Colonic mucosa (tissue), 4 donors: ENCODE measurements at regions not wholly inside any gene's neighbourhood (a gene's known extent, or its start where the extent isn't known, plus 50 kb on each side); places are given as distances from the start of the nearest gene placed in this dataset.

Experiments used
- DNase-seq: peaks from one replicate; pipeline ENCODE4 v3.0.0-alpha.2; 2020
- H3K27ac ChIP-seq: fragments of 200-600 bp; one replicate; pipeline ENCODE4 v1.8.0; 2021
- H3K27me3 ChIP-seq: fragments of 200-600 bp; one replicate; pipeline ENCODE4 v1.8.0; 2021
- H3K36me3 ChIP-seq: fragments of 200-600 bp; one replicate; pipeline ENCODE4 v1.8.0; 2021
- H3K4me1 ChIP-seq: fragments of 200-600 bp; one replicate; pipeline ENCODE4 v1.8.0; 2021; ENCODE audit warnings: mild to moderate bottlenecking
- H3K4me3 ChIP-seq: fragments of 200-600 bp; one replicate; pipeline ENCODE4 v1.8.0; 2021
- H3K9ac ChIP-seq, 2 donors: one replicate each; pipeline ENCODE4 v1.7.0; 2013; ENCODE audit warnings: control low read depth in 2 of 2, low read depth in 2 of 2, low read length in 2 of 2
- H3K9me3 ChIP-seq: fragments of 200-600 bp; one replicate; pipeline ENCODE4 v1.8.0; 2021
- intact Hi-C: fragments of 100-400 bp; cut with DNase I; formaldehyde crosslinking; loops from one replicate; pipeline ENCODE4 v1.14.1; 2022
- TF ChIP-seq, protein P1 (sequence below): fragments of 200-600 bp; IDR thresholded peaks from one replicate; pipeline ENCODE4 v1.8.0; 2022; ENCODE audit warnings: antibody characterized with exemption, mild to moderate bottlenecking
- donor health status: healthy.
- donor health status: DM: no; HTN: no; CAD: no.
- donor health status: DM: no; HTN: no; CAD: no.

DNA sequence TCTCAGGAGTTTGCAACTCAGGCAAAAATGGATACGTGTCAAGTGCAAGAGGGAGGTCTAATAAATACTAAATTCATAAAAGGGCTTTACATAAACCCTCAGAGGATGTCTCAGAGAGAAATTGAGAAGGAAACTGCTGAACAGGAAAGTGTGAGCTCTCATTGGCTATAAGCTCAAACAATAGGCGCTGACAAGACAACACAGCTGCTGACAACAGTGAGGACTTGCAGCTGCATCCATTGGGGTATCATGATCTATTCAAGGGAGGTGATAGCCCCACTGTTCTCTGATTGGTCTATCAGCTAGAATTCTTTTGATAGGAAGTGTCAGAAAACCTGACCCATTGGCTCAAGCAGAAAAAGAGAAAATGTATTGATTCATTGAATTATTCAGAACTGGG is 187.2 kb downstream of the CBLN1 start:
- no peaks in the 10 kb centered on the region for H3K27me3 ChIP-seq
- H3K27ac ChIP-seq: no peak overlapping the region
- TF ChIP-seq, protein P1, sequence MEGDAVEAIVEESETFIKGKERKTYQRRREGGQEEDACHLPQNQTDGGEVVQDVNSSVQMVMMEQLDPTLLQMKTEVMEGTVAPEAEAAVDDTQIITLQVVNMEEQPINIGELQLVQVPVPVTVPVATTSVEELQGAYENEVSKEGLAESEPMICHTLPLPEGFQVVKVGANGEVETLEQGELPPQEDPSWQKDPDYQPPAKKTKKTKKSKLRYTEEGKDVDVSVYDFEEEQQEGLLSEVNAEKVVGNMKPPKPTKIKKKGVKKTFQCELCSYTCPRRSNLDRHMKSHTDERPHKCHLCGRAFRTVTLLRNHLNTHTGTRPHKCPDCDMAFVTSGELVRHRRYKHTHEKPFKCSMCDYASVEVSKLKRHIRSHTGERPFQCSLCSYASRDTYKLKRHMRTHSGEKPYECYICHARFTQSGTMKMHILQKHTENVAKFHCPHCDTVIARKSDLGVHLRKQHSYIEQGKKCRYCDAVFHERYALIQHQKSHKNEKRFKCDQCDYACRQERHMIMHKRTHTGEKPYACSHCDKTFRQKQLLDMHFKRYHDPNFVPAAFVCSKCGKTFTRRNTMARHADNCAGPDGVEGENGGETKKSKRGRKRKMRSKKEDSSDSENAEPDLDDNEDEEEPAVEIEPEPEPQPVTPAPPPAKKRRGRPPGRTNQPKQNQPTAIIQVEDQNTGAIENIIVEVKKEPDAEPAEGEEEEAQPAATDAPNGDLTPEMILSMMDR: no peak
- no peaks in the 10 kb centered on the region for H3K36me3 ChIP-seq
- H3K4me3 ChIP-seq: no peak overlapping the region
- H3K9ac ChIP-seq: no peak overlapping the region
- H3K4me1 ChIP-seq: no peaks in the 10 kb centered on the region
- DNase-seq: no peak
- intact Hi-C loops: no loop called here
- H3K9me3 ChIP-seq: no peaks in the 10 kb centered on the region

DNA sequence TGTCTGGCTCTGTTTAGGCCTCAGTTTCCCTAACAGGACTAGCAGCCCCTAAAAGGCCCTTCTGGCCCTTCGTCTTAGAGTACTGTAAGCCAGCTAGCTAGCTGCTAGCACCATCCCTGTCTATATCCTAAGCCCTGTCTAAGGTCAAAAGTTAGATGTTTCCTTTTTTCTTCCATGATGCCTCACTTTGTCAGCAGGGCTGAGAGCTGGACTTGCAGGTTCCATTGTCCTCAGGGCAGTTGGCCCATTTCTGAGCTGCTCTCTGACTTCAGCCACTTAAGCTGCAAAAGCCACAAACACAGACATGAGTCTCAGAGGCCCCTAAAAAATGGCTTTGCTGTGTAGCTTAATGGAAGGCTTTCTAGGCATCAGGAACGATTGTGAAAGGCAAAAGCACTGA is 187.7 kb downstream of the CBLN1 start:
- intact Hi-C loops: no loop called here
- no peaks in the 10 kb centered on the region for H3K36me3 ChIP-seq
- no peak for DNase-seq
- H3K27ac ChIP-seq: no peak overlapping the region
- H3K27me3 ChIP-seq: no peaks in the 10 kb centered on the region
- H3K4me3 ChIP-seq: no peak overlapping the region
- no peaks in the 10 kb centered on the region for H3K9me3 ChIP-seq
- no peaks in the 10 kb centered on the region for H3K4me1 ChIP-seq
- H3K9ac ChIP-seq: no peak overlapping the region
- TF ChIP-seq, protein P1: no peak

DNA sequence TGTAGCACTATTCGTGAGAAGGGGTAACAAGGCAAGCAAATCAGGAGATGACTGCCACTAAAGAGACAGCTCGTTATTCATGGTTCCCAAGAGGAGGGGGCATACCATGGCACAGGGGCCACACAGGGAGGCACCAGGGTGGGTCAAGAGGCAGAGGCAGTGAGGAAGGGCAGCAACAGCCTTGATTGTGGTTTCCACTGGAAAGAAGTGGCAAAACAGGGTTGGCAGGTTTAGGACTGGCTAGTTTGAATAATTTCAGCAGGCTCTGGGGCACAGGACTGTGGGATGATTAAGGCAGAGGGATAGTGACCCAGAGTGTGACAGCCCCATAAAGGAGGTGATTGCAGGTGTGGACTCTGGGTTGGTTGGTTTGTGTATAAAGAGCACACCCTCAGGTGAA is 188.9 kb downstream of the CBLN1 start:
- Histone ChIP-seq H3K9ac (no peak overlapping the region), H3K36me3 (no peaks in the 10 kb centered on the region), H3K4me3 (no peak overlapping the region), H3K4me1 (no peaks in the 10 kb centered on the region), H3K9me3 (no peaks in the 10 kb centered on the region), H3K27ac (no peak overlapping the region), H3K27me3 (no peaks in the 10 kb centered on the region)
- no peak for DNase-seq
- intact Hi-C loops: no loop called here
- TF ChIP-seq, protein P1: no peak

DNA sequence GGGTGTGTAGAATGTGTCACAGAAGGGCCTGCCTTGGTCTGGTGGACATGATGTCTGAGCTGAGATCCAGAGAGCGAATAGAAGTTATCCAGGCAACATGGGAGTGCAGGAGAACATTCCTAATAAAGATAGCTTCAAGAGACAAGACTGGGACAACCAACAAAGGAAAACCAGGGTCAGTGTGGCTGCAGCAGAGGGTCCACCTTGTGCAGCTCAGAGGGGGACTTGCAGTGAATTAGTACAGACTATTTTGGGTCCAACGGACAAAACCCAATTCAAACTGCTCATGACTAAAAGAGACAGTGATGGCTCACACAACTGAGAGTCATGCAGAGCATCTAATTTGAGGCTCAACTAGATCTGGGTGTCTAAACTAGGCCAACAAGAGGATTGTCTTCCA is 192.1 kb downstream of the CBLN1 start:
- no peak overlapping the region for H3K9ac ChIP-seq
- no peak overlapping the region for H3K27ac ChIP-seq
- no peaks in the 10 kb centered on the region for H3K4me1 ChIP-seq
- H3K4me3 ChIP-seq: no peak overlapping the region
- no peak for DNase-seq
- TF ChIP-seq, protein P1: no peak
- no peaks in the 10 kb centered on the region for H3K27me3 ChIP-seq
- no peaks in the 10 kb centered on the region for H3K36me3 ChIP-seq
- no peaks in the 10 kb centered on the region for H3K9me3 ChIP-seq
- intact Hi-C loops: no loop called here

DNA sequence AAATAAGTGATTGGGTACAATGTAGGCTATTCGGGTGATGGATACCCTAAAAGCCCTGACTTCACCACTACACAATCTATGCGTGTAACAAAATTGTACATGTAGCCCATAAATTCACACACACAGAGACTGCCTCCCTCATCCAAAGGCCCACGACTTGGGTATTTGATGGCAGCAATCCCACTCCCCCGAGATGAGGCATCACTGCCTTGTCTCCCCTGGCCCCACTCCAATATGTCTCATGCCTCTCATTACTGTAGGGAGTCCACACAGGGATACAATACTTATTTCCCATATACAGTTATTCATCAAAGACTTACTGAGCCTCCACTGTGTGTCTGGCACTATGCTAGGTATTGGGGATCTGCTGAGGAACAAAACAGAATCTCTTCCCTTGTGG is 192.6 kb downstream of the CBLN1 start:
- Histone ChIP-seq H3K36me3 (no peaks in the 10 kb centered on the region), H3K27ac (no peak overlapping the region), H3K9ac (no peak overlapping the region), H3K4me1 (no peaks in the 10 kb centered on the region), H3K4me3 (no peak overlapping the region), H3K9me3 (no peaks in the 10 kb centered on the region), H3K27me3 (no peaks in the 10 kb centered on the region)
- TF ChIP-seq, protein P1: no peak
- DNase-seq: no peak
- intact Hi-C loops: no loop called here

DNA sequence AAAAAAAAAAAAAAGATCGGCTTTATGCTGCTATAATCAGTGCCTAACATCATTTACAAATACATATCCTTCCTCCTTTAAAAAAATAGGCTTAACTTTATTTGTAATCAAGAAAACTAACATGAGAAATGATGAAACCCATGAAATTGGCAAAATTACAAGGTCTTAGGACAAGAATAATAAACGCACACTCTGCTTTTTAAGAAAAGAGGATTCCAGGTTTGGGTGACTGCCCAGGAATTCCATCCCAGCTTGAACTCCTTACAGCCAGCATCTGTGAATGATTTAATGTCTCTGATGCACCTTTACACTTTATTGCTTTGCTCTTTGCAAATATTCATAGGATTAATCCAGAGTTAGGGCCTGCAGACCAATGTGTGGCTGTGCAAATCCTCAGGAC is 196.0 kb downstream of the CBLN1 start:
- intact Hi-C loops: no loop called here
- no peaks in the 10 kb centered on the region for H3K27me3 ChIP-seq
- H3K9ac ChIP-seq: no peak overlapping the region
- no peak overlapping the region for H3K4me3 ChIP-seq
- no peaks in the 10 kb centered on the region for H3K36me3 ChIP-seq
- no peaks in the 10 kb centered on the region for H3K9me3 ChIP-seq
- H3K4me1 ChIP-seq: no peaks in the 10 kb centered on the region
- H3K27ac ChIP-seq: no peak overlapping the region
- no peak for DNase-seq
- TF ChIP-seq, protein P1: no peak
